GM19468 (cell line): ENCODE measurements at regions not wholly inside any gene's neighbourhood (a gene's known extent, or its start where the extent isn't known, plus 50 kb on each side); places are given as distances from the start of the nearest gene placed in this dataset.

ENCODE experiments used
- ATAC-seq: cut with Tn5 transposase; IDR thresholded peaks from one replicate; pipeline ENCODE4 v1.9.1; 2021; ENCODE audit warnings: mild to moderate bottlenecking, moderate library complexity, moderate number of reproducible peaks; ENCODE audit not compliant: unreplicated experiment; ENCODE audit errors: extremely low read depth

DNA sequence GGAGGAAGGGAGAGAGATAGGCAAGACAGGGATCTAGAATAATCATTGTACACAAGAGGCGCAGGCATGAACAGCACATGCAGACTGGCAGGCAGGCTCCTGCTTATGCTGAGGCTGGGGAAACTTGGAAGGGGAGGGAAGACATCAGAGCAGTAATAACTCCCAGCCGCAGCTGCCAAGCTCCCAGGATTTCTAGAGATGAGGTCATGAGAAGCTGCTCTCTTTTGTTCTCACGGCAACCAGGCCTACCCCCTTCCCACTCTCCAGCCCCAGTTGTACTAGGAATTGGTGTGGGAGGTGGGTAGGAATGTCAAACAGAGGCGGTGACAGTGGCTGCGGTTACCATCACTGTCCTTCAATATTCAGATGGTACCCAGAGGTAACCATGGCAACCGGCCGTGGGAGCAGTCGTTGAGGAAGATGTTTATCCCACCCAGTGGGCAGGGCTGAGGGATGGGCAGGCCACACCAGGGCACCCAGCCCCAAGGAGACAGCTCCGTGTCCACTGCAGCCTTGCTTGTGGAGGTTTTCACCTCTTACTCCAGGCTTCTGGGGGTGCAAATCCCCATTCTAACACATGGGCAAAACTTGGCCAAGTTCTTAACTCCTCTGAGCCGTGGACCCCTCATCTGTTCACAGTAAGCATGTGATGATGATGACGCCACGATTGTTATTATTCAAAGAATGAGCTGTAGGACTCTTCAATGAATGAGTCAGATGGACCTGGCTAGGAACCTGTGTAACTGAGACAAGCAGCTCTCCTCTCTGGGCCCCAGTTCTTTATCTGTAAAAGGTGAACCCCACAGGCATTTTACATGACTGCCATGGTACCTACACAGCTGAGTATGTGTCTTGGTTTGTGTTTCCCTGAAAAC lies 360.8 kb upstream of the PROK2 start:
- no peak for ATAC-seq

DNA sequence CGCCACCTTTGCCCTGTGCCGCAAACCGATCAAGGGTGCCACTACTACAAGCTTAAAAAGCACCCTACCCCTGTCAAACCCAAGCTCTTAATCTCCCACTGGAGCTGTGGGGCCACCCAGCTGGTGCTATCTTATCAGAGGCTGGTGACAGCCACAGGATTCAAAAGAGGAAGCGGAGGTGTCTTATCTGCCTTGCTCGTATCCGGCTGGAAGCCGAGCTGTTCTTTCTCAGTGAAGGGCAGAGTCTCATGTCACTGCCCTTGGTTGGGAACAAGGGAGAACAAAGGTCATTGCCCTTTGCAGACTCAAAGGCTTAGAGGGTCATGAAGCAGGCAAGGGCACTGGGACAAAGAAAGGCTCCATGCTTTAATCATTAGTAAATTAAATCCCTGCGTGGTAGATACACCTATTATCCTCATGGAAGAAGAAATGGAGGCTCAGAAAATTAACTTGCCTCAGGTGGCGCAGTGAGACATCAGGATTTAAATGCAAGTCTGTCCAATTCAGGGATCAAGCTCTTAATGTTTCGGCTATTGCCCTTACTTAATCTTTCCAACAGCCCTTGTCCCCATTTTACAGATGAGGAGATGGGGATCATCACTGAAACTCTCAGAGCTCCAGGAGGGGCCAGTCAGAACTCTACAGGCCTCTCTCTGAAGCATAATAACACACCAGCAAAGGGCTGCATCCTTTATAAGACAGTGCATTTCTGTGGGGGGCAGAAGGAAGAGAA lies 360.0 kb upstream of the PROK2 start:
- no peak for ATAC-seq

DNA sequence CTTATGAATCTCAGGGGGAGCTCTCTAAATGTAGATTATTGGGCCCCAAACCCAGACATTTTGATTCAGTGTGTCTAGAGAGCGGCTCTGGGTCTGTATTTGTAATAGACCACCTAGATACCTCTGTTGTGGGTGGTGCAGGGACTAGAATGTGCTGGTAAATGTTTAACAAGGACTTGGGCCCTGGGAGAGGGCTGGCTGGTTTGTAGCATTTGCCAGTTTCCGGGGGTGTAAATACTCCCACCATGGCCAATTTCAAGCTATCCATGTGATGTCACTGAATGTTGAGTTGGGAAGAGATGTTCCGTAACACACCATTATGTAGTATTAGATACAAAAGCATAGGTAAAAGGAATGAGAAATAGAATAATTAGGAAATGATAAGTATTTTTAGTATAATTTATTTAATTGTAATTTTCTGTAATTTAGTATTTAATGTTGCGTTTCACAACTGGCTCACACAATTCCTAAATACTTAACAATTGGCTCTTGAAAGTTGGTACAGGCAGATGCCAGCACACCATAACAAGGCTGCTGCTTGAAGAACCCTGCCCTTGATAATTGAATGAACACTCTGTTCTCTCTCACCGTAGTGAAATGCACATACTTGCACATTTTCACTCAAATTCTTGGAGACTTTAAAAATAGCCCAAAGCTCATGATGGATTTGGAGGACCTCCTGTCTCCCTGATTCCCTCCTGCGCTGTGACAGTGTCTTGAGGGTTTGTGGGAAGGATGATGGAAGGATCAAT lies 359.2 kb upstream of the PROK2 start:
- ATAC-seq: no peak

DNA sequence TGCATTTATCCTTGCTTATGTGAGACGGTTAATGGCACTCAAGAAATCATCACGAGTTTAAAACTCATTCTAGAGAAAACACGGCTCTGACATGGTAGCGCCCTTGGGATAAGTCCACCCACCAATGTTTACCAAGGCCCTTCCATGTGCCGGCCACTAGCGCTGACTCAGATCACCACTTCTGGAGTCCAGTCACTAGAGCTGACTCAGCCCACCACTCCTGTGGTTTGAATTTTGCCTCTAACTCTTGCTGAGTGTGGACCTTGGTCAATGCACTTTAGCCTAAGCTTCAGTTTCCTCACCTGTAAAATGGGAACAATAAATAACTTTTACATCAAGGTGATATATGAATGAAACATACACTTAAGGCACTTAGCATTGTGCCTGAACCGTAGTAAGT lies 358.4 kb upstream of the PROK2 start:
- ATAC-seq: no peak

DNA sequence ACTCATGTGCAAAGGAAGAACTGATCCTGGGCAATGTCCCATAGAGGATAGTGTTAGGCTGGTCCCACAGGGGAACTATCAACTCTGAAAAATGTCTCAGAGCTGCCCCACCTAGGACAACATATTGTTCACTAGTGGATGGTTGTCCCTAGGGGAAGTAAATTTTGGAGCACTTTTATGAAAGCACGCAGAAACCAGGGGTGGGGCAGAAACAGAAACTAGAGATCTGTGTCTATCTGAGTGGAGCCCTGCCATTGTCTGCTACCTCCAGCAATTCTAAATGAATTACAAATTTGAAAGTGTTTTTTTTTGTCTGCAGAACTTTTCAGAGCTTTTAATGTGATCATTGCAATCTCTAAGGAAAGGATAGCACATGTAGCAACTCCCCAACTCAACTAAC lies 357.1 kb upstream of the PROK2 start:
- no peak for ATAC-seq

DNA sequence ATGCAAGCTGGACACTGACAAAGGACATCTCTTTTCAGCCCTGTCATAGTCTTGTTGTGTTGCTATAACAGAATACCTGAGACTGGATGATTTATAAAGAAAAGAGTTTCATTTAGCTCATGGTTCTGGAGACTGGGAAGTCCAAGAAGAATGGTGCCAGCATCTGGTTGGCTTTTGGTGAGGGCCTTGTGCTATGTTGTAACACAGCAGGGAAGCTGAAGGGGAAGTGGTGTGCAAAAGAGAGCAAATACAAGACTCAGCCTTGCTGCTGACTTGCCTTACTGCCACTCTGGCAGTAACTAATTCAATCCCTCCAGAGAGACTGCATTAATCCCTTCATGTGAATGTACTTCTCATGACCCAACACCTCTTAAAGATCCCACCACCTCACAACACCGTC lies 356.3 kb upstream of the PROK2 start:
- no peak for ATAC-seq

DNA sequence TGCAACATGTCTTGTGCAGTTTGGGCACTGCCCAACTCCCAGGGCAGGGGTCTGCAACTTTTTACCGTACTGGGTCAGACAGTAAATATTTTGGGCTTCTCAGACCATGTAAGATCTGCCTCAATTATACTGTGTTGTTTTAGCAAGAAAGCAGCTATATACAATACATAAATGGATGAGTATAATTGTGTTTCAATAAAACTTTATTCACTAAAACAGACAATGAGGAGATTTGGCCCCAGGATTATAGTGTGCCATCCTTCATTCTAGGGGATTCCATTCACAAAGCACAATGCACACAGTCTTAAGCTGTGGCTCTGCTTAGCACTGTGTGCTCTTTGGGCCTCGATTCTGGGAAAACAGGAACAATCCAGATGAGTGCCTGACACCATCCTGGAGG lies 354.4 kb upstream of the PROK2 start:
- no peak for ATAC-seq

DNA sequence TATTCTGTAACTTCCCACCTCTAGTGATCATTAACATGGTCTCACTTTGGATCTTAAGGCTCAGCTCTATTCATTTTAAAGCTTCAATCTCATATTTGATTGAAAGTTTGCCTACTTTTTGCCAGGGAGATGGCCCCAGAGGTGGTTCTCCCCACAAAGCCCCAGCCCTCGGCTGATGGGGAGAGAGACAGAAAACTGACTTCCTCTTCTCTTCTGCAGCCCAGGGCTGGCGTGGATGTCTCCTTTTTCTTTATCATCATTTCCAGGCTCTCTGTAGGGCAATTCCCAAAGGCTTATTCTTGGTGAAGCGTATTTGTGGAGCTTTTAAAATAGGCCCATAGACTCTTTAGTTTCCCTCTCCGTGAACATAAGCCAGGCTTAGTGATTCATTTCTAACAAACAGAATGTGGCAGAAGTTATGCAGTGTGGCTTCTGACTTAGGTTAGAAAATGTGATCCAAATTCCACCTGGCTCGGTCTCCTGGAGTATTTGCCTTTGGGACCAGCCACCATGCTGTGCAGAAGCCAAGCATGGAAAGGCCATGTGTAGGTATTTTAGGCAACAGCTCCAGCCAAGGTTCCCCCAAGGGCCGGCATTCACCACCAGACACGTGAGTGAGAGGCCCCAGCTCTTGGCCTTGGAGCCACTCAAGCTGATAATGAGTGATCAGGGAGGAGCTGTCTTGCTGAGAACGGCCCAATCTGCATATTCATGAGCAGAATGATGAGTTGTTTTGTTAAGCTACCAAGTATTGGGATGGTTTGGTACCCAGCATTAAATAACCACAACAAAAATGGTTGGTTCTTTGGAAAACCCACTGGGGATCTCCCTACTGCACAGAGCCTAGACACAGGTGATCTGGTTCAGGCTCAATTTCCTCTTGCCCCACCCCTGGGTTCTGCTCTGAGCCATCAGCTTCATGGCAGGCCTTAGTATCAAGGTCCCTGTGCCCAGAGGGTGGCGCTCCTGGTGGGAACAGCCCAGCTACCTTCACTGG lies 353.2 kb upstream of the PROK2 start:
- ATAC-seq: no peak

DNA sequence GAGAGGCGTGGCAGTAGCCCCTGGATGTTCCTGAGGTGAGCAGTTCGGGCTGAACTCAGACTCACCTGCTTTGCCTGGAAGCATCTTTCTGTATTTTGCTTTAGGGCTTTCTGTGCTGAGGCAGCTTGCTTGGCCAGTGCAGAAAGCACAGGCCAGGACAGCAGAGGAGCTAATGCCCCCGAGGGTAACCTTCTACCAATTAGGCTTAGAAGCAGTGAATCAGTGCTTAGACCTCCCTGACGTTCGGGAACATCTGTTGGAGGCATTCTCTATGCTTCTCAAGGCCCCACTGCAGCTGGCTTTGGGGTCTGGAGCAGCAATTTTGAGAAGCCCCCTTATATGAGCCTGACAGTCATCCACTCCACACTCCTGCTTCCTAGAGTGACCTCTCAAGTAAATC lies 350.7 kb upstream of the PROK2 start:
- ATAC-seq: no peak

DNA sequence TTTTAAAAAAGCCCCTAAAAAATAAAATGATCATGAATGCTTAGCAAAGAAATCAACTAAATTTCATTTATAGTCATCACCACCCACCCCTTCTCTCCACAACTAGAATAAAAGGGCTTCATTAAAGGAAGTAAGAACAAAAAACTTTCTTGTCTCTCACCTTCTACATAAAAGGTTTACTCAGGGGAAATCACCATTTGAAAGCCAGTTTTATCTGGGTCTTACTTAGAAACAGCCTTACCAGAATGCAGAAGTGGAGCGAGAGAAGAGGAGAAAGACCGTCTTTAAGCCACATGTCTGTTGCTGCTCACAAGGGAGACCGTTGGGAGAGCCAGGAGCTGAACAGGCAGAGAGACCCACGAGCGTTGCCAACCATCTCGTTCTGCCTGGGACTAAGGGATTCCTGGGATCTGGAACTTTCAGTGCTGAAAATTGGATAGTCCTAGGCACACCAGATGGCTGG lies 350.1 kb upstream of the PROK2 start:
- ATAC-seq: no peak

DNA sequence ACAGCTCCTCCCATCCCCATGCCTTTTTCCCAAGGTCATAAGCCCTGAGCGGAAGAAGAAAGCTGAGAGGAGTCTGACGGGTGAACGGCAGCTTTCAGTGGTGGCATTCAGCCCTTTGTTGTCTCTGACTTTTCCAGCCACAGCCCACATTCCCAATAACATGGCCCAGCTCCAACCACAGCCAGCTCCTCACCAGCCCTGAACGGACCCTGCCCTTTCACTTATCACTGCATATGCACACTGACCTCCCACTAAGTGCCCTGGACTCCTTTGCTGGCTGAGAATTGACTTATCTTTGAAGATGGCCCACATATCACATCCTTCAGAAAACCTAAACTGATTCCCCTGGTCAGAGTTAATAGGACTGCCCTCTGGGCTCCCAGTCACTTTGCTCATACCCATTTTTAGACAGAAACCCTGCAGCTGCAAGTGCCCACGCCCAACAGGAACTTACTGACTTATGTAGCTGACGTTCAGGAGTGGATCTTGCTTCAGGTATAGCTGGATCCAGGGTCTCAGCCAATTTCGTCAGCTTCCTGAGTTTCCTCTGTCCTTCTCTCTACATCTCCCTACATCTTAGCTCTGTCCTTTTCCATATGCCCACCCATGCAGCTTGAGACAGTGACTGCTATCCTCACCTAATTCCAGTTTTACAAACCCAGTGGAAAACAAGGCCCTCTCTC lies 348.5 kb upstream of the PROK2 start:
- ATAC-seq: no peak

DNA sequence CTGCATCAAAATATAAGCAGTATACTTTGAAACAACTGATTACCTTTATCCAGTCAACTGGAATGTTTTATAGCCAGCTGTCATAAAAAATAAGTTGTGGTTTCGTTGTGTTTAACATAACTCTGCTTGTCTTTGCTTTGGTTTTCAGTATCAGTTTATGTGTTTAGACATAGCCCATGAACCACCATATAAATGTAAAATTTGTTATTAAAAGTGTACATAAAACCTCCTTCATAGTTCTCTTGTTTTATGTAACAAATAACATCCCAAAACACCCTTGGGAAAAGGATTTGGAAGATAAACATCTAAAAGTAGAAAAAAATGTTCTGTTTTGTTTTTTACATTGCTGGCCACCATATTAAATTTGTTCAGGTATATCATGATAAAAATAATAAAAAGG lies 347.0 kb upstream of the PROK2 start:
- no peak for ATAC-seq

DNA sequence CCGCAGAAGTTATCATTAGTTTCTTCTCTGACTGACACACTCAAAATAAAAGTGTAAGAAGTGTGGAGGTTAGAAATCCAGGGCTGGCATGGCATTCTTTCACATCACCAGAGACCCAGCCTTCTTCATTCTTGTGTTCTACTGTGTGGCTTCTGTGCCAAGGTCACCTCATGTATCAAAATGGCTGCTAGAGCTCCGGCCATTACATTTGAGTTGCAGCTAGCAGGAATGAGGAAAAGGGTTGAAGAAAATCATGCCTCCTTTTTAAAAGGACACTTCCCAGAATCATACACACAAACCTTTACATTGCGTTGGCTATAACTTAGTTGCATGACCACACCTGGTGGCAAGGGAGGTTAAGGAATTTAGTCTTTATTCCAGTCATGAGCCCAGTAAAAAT lies 345.6 kb upstream of the PROK2 start:
- no peak for ATAC-seq

DNA sequence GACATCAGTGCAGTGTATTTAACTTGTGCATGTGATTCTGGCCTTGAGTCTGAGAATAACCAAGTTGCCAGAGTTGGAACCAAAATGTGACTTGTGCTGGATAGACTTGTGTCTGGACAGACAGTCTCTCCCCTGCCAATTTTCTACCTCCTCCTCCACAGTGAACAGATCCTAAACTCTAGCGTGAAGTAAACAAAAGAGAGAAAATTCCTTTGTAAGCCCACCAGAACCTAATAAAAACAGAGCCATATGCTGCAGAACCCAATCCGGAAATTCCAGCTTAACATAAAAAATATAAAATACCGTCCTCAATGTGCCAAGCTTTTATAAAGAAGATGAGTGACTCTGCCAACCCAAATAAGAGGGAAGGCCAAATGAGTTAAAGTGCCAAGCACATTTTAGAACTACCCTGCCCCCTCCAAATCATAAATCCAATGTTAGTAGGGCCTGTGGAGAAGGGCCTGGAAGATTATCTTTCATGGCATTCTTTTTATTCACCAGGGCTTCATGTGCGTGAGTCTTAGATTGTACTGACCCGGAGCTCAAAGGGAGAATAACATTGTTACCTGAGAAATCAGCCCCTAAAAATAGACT lies 344.6 kb upstream of the PROK2 start:
- no peak for ATAC-seq

DNA sequence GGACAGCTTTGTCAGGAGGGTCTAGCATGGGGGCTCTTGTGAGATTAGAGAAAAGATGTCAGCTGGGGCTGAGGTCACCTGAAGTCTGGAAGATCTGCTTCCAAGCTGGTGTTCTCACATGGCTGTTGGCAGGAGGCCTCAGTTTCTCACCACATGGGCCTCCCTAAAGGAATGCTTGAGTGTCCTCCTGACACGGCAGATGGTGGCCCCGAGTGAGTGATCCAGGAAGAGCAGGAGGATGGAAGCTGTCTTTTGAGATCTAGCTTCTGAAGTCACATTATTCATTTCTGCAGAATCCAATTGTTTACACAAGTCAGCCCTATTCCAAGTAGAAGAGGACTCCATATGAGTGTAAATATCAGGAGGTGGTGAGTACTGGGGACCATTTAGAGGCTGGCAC lies 344.0 kb upstream of the PROK2 start:
- no peak for ATAC-seq

DNA sequence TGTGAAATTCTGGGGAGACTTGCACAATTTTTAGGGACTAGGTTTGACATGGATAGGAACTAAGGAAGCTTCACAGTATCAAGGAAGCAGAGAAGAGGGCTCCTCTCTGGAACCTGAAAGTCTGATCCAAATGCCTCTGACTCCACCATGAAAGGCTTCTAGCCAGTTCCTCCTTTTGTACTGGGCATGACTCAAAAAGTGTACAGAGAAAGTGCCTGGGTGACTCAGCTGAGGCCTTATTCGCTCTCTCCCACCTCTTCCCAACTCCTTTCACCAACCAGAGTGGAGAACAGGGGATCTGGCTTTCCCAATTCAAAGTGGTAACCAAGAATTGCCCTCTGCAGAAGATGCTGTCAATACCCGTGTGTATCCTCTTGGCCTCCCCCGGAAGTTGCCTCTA lies 342.9 kb upstream of the PROK2 start:
- no peak for ATAC-seq

DNA sequence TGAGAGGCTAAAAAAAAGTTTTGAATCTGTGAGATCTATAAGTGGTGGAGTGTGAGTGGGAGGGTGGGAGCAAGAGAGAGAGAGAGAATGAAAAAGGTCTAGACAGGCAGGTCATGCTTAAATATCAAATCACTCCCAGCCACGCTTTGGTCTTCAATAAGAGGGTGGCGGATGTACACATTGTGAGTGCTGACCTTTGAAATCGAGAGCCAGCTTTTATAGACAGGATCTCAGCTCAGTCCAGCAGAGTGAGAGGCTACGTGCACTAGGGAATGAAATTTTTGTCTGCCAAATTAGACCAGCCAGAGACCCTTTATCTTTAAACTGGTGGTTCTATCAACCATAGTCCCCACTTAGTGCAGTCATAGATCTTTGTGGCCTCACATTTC lies 342.3 kb upstream of the PROK2 start:
- no peak for ATAC-seq

DNA sequence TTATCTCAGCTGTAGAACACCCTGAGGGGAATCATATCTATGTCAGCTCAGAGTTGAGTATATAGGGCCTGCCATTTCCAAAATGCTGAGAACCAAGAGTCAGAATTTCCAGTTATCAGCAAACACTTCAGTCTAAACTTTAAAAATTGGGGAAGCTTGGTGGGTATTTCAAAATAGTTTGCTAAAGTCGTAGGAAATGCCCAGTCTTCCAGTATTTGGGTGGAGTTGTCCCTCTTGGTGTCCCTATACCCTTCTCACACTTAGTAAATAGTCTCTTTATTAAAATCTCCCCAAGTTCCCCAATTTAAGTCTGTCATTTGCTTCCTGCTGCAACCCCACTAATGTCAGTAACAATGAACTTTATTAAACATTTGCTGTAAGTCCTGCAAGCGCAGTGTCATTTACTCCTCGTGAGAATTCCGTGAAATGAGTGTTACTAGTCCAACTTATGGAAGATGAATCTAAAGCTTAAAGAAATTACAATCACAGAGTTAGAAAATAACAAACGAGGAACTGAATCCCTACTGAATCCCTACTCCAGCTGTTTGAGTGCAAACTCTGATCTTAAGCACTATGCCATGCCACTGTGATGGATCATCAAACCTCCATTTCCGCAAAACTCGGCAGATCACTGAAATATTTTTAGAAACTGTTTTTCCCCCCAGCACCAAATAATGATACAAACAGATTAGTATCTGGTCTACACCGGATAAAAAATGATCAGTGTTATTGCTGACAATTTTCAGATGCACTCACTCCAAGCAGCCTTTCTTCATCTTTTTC lies 341.7 kb upstream of the PROK2 start:
- ATAC-seq: no peak
